Cerebellar cortex (tissue), 1 donor: ENCODE measurements at regions not wholly inside any gene's neighbourhood (a gene's known extent, or its start where the extent isn't known, plus 50 kb on each side); places are given as distances from the start of the nearest gene placed in this dataset.
"Not testable (repeated sequence)": the region's sequence is repeated elsewhere in the genome, so short reads cannot be mapped to it uniquely, and the experiment has no call there.

Source experiments
- DNase-seq: peaks from one replicate; pipeline ENCODE4 v3.0.0-alpha.2; 2015; ENCODE audit warnings: low spot score

DNA sequence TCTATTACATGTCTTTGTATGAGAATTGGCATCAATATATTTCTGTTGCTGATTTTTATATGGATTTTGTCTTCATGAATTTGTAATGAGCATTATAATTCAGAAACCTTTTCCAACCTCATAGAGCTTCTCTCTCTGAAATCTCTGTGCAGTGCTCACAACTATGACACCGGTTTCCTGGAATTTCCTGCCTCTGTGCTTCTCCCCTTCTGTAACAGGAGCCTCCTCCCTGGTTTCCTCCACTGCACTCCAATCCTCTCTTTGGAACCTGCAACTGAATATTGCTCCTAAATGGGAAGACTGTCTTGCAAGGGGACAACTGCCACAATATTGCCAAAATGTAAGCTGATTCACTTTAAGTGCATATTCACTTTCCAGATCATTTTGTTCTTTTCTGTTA, 1147.9 kb downstream of the UQCRFS1 start:
- DNase-seq, result no peak

DNA sequence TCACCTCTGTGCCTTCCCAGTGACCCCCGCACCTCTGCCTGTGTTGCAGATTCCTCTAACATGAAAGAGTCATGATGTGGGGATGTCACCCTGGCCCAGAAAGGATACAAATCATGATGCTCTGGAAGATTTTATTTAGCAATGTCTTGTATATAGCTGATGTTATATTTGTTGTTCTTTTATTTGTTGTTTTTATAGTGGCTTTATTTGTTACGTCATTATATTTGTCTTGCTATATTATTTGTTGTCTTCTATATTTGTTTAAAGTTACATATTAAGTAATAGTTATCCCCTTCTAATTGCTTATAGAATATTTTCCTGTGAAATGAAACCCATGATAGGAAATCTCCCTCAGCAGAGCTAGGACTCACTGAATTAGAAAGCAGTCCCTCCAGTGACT, 1149.2 kb downstream of the UQCRFS1 start:
- no peak for DNase-seq

DNA sequence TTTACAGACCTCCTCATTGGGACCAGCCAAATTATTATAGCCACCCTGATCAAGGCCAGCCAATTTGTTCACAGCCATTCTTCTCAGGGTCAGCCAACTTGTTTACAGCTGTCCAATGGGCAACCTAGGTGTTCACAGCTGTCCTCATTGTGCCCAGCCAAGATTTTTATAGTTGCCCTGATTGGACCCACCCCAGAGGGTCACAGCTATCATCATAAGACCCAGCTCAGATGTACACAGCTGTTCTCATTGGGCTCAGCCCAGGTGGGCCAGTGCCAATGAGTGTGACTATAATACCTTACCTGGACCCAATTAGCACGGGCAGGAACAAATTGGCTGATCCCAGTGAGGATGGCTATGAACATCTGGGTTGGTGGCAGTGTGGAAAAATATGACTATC, 1151.8 kb downstream of the UQCRFS1 start:
- DNase-seq, result no peak

DNA sequence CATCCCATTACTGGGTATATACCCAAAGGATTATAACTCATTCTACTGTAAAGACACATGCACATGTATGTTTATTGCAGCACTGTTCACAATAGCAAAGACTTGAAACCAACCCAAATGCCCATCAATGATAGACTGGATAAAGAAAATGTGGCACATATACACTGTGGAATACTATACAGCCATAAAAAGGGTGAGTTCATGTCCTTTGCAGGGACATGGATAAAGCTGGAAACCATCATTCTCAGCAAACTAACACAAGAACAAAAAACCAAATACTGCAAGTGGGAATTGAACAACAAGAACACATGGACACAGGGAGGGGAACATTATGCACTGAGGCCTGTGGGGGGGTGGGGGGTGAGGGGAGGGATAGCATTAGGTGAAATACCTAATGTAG, 1155.9 kb downstream of the UQCRFS1 start:
- not testable (repeated sequence) for DNase-seq

DNA sequence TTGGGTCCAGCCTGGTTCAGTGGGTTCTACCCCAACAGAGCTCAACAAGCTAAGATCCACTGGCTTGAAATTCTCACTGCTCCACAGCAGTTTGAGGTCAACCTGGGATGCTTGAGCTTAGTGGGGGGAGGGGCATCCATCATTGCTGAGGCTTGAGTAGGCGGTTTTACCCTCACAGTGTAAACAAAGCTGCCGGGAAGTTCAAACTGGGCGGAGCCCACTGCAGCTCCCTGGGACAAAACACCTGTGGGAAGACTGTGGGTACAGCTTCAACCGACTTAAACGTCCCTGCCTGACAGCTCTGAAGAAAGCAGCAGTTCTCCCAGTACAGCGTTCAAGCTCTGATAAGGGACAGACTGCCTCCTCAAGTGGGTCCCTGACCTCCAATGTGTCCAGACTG, 1161.9 kb downstream of the UQCRFS1 start:
- no peak for DNase-seq

DNA sequence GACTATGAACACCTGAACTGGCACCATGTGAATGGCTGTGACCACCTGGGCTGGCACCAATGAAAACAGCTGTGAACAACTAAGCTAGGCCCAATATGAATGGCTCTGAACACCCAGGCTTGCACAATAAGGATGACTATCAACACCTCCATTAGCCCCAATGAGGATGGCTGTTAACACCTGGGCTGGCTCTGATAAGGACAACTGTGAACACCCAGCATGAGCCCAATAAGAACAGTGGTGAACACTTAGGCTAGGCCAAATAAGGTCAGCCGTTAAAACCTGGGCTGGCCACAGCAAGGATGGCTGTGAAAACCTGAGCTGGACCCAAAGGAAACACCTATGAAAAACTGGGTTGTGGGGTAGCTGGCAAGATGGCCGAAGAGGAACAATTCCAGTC, 1163.1 kb downstream of the UQCRFS1 start:
- no peak for DNase-seq

DNA sequence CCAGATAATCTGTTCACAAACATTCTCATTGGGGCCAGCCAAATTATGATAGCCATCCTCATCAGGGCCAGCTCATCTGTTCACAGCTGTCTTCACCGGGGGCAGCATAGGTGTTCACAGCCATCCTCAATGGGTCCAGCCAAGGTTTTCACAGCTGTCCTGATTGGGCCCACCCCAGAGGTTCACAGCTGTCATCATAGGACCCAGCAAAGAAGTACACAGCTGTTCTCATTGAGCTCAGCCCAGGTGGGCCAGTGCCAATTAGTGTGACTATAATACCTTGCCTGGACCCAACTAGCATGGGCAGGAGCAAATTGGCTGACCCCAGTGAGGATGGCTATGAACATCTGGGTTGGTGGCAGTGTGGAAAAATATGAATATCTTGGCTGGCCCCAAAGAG, 1166.0 kb downstream of the UQCRFS1 start:
- DNase-seq, result no peak

DNA sequence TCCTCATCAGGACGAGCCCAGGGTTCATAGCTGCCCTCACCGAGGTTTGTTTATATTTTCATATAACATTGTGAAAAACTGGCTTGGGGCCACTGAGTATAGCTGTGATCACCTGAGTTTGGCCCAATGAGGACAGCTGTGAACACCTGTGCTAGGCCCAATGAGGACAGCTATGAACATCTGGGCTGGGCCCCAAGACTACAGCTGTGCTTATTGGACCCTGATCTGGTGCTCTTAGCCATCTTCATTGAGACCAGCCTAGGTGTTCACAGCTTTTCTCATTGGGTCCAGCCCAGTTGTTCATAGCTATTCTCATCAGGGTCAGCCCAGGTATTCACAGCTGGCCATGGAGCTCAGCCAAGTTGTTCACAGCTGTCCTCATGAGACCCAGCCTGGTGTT, 1167.3 kb downstream of the UQCRFS1 start:
- DNase-seq, result no peak

DNA sequence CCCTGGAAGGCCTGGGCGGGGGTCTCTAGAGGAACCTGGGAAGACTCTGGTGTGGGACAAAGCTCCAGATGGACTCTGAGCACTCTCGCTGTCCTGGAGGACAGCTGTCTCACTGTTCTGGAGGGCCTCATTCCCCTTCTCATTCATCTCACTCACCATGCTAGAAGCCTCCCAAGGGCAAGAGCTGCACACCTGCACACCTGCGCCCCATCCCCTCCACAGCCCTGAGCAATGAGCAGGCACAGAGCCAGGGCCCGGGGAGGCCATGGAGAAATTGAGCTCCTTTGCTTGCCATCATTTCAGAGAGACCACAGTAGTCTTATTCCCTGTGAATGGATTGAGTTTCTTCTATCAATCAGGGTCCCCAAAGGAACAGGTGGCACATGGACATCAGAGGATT, 1168.5 kb downstream of the UQCRFS1 start:
- no peak for DNase-seq

DNA sequence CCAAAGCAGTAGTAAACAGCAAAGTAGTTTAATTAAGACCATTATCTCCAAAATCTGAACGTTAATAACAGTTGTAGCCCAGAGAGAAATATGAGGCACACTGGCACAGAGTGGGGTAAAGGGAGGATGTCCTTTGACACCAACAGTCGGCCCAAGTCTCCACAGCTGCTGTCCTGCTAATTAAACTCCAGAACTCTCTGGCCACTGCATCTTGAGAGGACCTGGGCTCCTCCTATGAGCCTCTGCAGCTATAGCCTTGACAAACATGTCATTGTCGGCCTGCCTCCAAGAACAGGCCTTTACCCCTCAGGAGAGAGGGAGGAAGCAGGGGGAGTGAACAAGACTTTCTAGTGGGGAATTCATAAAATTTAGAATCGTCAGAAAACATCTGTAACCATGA, 1170.4 kb downstream of the UQCRFS1 start:
- DNase-seq, result no peak

DNA sequence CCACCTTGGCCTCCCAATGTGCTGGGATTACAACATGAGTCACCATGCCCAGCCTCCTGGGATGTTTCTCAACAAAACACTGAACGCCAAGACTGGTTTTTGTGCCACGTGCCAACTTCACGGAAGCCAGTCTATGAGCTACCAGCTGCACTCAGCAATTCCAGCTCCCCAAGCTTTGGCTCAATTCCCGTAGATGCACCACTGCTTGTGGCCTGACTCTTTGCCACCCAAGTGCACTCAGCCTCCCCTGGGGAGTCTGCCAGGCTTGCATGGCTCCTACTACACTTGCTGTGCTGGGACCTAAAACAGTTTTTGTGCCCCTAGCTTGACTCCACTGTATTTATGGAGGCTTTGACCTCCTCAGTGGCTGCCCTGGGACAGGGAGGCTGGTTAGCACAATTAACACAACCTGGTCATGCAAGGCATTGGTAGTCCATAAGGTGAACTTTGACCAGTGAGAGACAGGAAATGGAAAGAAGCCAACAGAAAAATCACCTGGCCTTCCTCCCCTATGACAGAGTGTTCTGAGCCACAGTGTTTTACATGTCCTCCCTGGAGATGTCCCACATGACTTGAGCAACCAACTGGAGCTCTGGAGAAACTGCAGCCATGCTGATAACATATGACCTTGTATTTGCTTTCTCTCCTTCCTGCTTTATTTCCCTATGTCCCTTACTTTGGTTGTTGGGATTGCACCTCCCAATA, 1173.1 kb downstream of the UQCRFS1 start:
- DNase-seq, result peak; percentile 13

DNA sequence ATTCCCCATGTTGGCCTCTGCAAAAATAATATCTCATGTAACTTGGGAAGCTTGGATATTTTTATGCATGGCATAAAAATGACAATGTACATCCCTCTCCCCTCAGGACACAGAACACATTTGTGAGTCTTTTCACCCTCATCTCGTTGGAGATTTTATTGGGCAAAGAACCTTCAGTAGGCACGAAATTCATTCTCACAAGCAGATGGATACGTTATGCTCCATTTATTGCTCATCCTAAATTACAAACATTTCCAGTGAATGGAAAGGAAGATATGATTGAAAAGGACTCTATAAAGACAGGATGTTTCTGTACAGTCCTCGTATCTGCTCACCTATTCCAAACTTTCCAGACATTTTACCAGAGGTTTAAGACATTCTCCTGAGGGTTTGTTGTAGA, 1175.8 kb downstream of the UQCRFS1 start:
- DNase-seq, result peak; percentile 57

DNA sequence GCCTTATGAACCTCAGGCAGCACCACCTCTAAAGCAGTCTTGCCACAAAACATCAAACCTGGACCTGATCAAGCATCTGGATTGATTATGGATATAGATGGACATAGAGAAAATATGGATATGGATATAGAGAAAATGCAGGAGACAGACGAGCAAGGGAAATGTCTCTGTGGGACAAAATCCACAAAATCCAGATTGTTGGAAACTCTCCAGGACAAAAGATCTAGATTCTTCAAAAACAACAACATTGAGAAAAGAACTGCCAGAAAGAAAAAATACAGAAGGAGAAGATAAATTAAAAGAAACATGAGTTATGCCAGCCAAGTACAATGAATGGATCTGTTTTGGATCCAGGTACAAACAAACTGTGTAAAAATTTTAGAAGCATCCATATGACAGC, 1176.5 kb downstream of the UQCRFS1 start:
- peak; percentile 12 for DNase-seq

DNA sequence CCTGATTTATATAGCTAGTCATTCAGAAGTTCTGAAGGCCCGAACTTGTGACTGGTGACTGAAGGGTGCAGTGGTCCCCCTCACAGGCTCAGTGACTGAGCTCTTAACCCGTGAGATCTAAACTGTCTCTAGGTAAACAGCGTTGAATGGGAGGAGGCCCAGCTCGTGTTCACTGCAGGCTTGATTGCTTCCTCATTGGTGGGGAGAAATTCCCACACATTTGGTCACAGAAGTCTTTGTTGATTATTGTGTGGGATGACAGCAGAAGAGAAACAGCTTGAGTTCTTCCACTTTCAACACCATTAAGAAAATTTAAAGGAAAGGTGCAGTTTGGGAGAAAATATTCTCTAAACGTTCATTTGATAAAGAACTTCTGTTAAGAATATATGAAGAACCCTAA, 1178.0 kb downstream of the UQCRFS1 start:
- no peak for DNase-seq

DNA sequence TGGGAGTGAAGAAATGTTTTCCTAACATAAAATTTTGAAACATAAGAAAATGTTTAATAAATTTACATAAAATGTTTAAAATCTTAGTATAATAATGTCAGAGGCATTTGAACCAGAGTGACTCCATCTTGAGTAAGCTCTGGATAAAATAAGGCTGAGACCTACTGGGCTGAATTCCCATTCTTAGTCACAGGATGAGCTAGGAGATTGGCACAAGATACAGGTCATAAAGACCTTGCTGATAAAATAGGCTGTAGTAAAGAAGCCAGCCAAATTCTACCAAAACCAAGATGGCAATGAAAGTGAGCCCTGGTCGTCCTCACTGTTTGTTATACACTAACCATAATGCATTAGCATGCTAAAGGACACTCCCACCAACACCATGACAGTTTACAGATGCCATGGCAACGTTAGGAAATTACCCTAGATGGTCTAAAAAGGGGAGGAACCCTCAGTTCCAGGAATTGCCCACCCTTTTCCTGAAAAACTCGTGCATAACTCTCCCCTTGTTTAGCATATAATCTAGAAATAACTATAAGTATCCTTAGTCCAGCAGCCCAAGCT, 1184.0 kb downstream of the UQCRFS1 start:
- no peak for DNase-seq

DNA sequence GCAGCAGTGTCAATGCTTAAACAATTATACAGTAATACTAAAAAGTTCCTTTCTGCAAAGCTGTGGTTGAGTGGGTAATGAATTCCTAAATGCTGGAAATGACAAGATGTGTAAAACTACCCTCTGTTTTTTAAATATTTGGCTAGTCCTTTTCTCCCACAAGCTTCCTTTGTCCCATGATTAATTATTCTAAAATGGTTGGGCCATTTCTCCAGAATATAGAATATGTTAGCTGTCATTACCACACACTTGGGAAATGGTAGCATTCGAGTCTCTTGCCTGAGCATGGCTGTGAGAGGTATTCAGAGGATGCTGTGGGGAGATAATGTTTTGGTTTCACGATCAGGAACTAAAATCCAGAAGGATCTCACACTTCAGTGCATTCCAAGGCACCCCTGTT, 1185.8 kb downstream of the UQCRFS1 start:
- no peak for DNase-seq

DNA sequence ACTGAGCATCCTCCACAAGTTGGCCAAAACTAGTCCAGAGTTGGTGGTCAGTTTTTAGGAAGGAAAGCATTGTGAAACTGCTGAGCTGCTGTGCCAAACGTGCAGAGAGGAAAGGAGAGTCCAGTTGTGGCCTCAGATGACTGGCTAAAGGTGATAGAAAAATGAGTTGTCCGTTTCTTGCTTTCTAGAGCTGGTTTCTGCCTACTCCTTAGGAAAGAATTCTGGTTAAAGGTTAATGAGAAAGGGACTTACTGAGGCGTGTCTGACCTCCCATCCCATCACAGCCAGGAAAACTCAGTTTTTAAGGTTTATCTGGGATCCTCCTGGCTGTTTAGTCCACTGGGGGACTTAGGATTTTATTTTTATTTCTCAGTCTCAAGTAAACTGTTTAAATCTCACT, 1186.3 kb downstream of the UQCRFS1 start:
- no peak for DNase-seq

DNA sequence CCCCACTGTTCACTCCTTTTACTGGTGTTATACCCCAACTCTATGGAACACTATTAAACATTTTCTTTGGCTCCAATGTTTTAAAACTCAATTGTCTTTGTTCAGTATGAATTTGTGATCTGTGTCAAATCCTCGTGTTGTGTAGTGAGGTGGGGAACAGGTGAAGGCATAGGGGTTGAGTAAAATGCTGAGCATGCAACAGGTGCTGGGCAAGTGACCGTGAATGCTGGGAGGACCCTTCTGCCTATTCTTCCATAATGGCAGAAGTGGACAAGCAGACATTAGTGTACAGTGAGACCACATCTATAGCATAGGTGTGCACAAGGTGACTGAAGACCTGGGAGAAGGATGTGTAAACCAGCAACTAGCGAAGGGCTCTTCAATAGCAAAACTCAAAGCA, 1188.0 kb downstream of the UQCRFS1 start:
- DNase-seq, result no peak

DNA sequence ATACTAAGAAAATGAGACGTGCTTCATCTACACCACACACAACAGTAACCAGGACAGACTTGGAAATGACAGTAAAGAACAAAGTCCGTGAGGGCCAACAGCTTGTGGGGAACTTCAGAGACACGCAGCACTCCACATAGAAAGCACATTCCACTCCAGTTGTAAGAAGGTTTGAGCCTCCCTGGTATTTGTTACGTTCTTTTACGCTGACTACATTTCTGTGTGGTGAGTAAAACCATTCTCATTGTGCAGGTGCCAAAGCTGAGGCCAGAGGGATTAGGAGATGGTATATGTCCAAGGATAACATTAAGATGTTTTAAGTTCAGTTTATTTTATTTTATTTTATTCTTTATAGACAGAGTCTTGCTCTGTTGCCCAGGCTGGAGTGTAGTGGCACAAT, 1189.9 kb downstream of the UQCRFS1 start:
- DNase-seq, result no peak

DNA sequence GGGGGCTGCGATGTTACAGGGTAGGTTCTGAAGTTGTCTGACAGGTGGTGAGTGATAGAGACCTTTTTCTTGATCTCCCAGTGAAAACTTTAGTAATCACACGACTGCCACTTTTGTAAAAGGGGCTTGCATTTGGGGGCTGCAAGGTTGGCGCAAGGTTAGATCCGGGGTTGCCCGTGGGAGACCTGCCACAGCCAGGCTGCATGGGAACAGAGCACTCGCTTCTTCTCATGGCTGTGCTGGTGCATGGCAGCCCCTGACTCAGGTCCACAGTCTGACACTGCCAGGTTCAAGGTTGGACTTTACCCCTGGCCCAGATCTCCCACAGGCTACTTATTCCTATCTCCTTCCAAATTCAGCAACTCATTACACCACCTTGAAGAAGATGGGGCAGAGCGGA, 1190.4 kb downstream of the UQCRFS1 start:
- DNase-seq, result no peak

DNA sequence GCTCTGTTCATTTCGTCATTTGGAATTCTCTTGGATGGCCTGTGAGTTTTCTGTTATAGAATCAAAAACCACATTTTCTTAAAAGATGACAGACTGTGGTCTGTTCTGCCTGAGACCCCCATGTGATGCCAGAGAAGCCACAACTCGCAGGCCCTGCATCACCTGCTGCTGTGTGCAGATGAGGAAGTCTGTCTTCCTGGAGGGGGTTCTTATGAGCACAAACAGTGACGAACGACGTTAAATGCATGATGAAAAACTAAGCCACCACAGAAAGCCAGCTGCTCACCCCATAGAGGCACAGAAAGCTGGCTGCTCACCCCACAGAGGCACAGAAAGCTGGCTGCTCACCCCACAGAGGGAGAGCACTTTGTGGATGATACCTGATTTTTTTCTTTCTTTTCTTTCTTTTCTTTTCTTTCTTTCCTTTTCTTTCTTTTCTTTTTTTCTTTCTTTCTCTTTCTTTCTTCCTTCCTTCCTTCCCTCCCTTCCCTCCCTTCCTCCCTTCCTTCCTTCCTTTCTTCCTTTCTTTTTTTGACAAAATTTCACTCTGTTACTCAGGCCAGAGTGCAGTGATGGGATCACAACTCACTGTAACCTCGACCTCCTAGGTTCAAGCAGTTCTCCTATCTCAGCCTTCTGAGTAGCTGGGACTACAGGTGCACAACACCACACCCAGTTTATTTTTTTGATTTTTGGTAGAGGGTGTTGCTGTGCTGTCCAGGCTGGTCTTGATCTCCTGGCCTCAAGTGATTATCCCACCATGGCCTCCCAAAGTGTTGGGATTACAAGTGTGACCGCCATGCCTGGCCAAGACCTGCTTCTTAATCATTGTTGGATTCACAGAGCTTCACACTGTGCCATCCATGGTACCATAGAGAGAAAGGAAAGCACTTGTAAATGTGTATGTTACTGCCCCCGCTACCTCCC, 1191.4 kb downstream of the UQCRFS1 start:
- no peak for DNase-seq

DNA sequence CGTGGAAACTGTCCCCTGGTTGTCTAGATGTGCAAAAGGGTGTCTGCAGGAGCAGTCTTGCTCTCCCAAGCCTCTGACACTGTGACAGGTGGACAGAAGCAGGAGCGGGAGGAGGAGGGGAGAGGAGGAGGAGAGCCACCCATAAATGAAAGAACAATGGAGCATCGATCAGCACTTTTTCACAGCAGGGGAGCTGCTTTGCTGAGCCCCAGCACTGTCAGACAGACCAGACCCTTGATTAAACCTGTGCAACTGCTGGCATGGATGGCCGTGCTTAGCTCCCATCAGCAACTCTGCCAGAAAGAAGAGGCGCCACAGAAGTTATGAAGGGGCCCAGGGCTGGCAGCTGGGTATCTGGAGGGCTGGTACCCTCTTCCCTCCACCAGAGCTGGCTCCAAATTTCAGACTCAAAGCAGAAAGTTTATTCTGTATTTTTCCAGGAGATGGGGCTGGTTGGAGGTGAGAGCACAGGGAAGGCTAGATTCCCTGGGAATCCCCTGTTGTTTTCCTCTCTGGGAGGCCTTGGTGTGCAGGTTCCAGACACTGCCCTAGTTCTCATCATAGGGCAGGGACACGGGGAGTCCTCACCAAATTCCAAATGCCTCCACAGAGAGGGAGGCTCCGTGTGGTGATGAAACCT, 1192.2 kb downstream of the UQCRFS1 start:
- DNase-seq, result no peak

DNA sequence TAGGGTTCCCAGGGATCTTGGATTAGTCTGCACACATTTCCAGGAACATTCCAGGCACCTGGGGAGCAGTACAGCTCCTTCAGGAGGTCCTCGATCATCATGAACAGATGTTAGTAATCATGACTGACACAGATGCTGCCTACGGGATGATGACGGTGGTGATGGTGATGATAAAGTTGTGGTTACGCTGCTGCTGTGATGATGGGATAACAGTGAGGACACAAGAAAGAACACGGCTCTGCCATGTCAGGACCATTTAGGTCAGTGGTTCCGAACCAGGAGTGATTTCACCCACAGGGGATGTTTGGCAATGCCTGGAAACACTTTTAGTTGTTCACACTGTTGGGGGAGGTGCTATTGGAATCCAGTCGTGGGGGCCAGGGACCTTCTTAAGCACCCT, 1193.0 kb downstream of the UQCRFS1 start:
- no peak for DNase-seq
